ENCODE measurements at regions not wholly inside any gene's neighbourhood (a gene's known extent, or its start where the extent isn't known, plus 50 kb on each side); places are given as distances from the start of the nearest gene placed in this dataset.

DNA sequence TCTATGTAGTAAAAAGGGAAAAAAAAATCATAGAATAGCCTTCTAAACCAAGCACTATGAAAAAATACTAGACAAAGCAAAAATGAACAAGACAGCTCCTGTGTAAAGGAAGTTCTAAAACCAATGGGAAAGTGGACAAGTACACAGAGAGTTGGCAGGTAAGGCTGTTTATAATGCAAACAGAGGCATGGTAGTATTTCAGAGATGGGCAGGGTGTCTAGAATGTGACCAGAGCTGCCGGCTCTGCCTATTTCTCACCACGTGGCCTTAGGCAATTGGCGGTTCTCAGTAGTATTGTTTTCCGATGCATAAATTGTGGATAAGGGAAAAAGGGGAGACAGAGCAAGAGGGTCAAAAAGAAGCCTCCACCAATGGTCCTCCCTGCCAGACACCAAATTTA lies 173.6 kb downstream of the ANKRD30B start:
- no peak for DNase-seq
- peak overlapping the region in 2 of 4 donors; percentile 22 to 84 for H3K27ac ChIP-seq
- TF ChIP-seq, protein P1, sequence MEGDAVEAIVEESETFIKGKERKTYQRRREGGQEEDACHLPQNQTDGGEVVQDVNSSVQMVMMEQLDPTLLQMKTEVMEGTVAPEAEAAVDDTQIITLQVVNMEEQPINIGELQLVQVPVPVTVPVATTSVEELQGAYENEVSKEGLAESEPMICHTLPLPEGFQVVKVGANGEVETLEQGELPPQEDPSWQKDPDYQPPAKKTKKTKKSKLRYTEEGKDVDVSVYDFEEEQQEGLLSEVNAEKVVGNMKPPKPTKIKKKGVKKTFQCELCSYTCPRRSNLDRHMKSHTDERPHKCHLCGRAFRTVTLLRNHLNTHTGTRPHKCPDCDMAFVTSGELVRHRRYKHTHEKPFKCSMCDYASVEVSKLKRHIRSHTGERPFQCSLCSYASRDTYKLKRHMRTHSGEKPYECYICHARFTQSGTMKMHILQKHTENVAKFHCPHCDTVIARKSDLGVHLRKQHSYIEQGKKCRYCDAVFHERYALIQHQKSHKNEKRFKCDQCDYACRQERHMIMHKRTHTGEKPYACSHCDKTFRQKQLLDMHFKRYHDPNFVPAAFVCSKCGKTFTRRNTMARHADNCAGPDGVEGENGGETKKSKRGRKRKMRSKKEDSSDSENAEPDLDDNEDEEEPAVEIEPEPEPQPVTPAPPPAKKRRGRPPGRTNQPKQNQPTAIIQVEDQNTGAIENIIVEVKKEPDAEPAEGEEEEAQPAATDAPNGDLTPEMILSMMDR (IDR thresholded peaks at IDR 0.05), result no peak
- no peak for TF ChIP-seq POLR2A (IDR thresholded peaks at IDR 0.05)

DNA sequence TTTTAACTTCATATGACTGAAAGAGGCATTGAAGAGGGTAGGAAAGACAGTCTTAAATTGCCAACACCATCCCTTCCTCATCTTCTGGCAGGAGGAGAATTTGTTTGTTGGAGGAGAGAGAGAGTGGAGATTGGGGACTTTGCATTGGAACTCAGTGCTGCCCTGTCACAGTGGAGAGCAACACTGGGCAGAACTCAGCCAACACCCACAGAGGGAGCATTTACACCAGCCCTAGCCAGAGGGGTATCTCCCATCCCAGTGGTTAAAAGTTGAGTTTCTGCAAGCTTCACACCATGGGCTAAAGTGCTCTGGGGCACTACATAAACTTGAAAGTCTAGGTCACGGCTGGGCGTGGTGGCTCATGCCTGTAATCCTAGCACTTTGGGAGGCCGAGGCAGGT lies 174.1 kb downstream of the ANKRD30B start:
- Histone ChIP-seq H3K27ac (no peak overlapping the region), H3K36me3 (no peaks in the 10 kb centered on the region), H3K27me3 (no peaks in the 10 kb centered on the region), H3K4me1 (peaks cover 0 to 23% (median 3%) of the 10 kb centered on the region in 4 donors), H3K4me3 (no peak overlapping the region), H3K9me3 (no peaks in the 10 kb centered on the region)
- TF ChIP-seq POLR2A (IDR thresholded peaks at IDR 0.05), result no peak
- TF ChIP-seq, protein P1 (IDR thresholded peaks at IDR 0.05), result peak in 1 of 6 experiments; percentile 19
- DNase-seq, result no peak

More for the DNA sequence above, 173.6 kb downstream of the ANKRD30B start:
- no peak overlapping the region for H3K4me3 ChIP-seq
- no peaks in the 10 kb centered on the region for H3K36me3 ChIP-seq
- H3K9me3 ChIP-seq, result no peaks in the 10 kb centered on the region
- peaks cover 0 to 23% (median 3%) of the 10 kb centered on the region in 4 donors for H3K4me1 ChIP-seq
- H3K27me3 ChIP-seq, result no peaks in the 10 kb centered on the region

DNA sequence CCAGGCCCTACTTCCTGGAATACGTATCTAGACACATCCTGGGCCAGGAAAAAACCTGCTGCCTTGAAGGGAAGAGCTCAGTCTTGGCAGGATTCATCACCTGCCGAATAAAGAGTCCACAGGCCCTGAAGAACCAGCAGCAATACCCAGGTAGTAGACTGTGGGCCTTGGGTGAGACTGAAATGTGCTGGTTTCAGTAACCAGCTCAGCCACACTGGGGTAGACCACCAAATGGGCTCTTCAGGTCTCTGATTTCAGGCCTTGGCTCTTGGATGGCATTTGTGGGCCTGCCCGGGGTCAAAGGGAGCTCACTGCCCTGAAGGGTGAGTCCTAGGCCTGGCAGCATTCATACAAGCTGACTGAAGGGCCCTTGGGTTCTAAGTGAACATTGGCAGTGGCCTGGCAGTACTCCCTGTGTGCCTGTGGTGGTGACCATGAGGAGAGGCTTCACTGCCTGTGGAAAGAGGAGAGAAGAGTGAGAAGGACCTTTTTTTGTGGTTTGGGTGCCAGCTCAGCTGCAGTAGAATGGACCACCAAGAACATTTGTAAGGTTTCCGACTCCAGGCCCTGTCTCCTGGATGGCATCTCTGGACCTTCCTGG lies 175.1 kb downstream of the ANKRD30B start:
- no peak for TF ChIP-seq POLR2A (IDR thresholded peaks at IDR 0.05)
- TF ChIP-seq, protein P1 (IDR thresholded peaks at IDR 0.05), result no peak
- Histone ChIP-seq H3K4me1 (peaks cover 0 to 23% (median 3%) of the 10 kb centered on the region in 4 donors), H3K9me3 (no peaks in the 10 kb centered on the region), H3K4me3 (no peak overlapping the region), H3K27ac (no peak overlapping the region), H3K36me3 (no peaks in the 10 kb centered on the region), H3K27me3 (no peaks in the 10 kb centered on the region)
- DNase-seq, result no peak

DNA sequence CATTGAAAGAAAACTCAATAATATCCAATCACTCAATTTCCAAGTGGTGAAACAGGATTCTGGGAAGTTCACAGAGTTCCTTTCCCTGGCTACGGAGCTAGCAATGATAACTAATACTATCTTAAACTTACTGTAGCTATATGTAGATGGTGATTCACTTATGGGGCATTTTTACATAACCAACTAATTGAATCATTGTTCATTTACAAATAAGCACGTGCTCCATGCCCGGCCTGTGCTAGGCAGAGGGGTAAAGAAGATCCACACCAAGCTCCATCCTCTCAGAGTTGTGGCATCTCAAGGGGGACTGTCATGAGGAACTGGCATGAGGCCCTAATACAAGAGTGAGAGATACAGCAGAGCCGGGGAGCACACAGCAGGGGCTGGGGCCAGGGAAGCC lies 176.3 kb downstream of the ANKRD30B start:
- TF ChIP-seq POLR2A (IDR thresholded peaks at IDR 0.05), result no peak
- H3K36me3 ChIP-seq, result no peaks in the 10 kb centered on the region
- no peaks in the 10 kb centered on the region for H3K9me3 ChIP-seq
- DNase-seq, result no peak
- no peak overlapping the region for H3K27ac ChIP-seq
- peaks cover 0 to 23% (median 3%) of the 10 kb centered on the region in 4 donors for H3K4me1 ChIP-seq
- H3K27me3 ChIP-seq, result no peaks in the 10 kb centered on the region
- H3K4me3 ChIP-seq, result no peak overlapping the region

DNA sequence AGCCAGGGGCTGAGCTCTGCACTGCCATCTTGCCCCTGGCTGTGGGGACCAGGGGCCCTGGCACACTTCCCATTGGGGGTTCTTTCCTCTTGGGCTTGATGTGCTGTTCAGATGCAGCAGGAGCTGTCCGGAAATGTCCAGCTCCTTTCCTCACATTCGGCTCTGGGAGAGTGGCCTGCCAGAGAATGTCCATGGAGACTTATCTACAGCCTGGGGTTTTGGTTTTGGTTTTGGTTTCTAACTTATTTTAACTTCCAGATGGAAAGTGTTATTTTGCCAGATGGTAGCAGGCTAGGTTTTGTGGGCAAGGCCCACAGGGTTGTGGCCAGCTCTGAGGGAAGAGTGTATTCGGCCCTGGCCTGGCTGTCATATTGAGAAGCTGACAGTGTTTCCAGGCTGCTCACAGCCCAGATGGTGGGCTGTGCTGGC lies 177.3 kb downstream of the ANKRD30B start:
- no peak for DNase-seq

DNA sequence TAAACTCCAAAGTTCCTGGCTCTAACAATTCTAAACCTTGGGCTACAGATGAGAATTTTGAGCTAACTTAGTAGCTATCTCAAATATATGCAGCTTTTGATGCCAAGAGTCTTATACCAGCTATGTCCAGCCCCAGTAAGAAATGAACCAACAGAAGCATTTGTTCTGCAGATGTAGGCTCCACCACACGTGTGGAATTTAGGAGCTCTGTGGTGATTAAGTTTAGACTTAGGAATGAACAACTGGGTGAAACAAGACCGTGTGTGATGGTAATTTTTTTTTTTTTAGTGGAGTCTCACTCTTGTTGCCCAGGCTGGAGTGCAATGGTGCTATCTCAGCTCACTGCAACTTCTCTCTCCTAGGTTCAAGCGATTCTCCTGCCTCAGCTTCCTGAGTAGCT lies 179.7 kb downstream of the ANKRD30B start:
- H3K4me3 ChIP-seq, result no peak overlapping the region
- no peak overlapping the region for H3K27ac ChIP-seq
- no peak for DNase-seq
- H3K36me3 ChIP-seq, result no peaks in the 10 kb centered on the region
- no peaks in the 10 kb centered on the region for H3K4me1 ChIP-seq
- H3K27me3 ChIP-seq, result no peaks in the 10 kb centered on the region
- H3K9me3 ChIP-seq, result no peaks in the 10 kb centered on the region
- no peak for TF ChIP-seq POLR2A (IDR thresholded peaks at IDR 0.05)
- TF ChIP-seq, protein P1 (IDR thresholded peaks at IDR 0.05), result no peak

More for the DNA sequence above, 177.3 kb downstream of the ANKRD30B start:
- H3K9me3 ChIP-seq, result no peaks in the 10 kb centered on the region
- no peaks in the 10 kb centered on the region for H3K36me3 ChIP-seq
- H3K27ac ChIP-seq, result no peak overlapping the region
- TF ChIP-seq, protein P1 (IDR thresholded peaks at IDR 0.05), result no peak
- TF ChIP-seq POLR2A (IDR thresholded peaks at IDR 0.05), result no peak
- no peaks in the 10 kb centered on the region for H3K27me3 ChIP-seq
- H3K4me1 ChIP-seq, result peaks cover 0 to 18% (median 1%) of the 10 kb centered on the region in 4 donors
- H3K4me3 ChIP-seq, result no peak overlapping the region

All from Peyer's patch (tissue), 4 donors.